NCI-H2196 (cell line): ENCODE measurements at regions not wholly inside any gene's neighbourhood (a gene's known extent, or its start where the extent isn't known, plus 50 kb on each side); places are given as distances from the start of the nearest gene placed in this dataset.

ENCODE experiments used
- DNase-seq: peaks from one replicate; lab custom pipeline; 2025; ENCODE audit not compliant: unreplicated experiment; lab: John Stamatoyannopoulos, UW

- DNase-seq = no peak
Observed at GRCh38 chr2:7983451-7983850, 698.4 kb upstream of the ID2 start.

- no peak for DNase-seq
Observed at GRCh38 chr2:7983912-7984311, 697.9 kb upstream of the ID2 start.

- DNase-seq = no peak
Observed at GRCh38 chr2:7984693-7985353, 697.0 kb upstream of the ID2 start.

GRCh38 chr2:7986431-7986830 is 695.4 kb upstream of the ID2 start:
- no peak for DNase-seq

GRCh38 chr2:7987992-7988391 is 693.9 kb upstream of the ID2 start:
- DNase-seq = no peak

GRCh38 chr2:7988440-7988839 is 693.4 kb upstream of the ID2 start:
- no peak for DNase-seq

GRCh38 chr2:7989823-7990222 is 692.0 kb upstream of the ID2 start:
- no peak for DNase-seq

GRCh38 chr2:7992612-7993602 is 688.9 kb upstream of the ID2 start:
- DNase-seq = no peak

GRCh38 chr2:7994397-7994951 is 687.4 kb upstream of the ID2 start:
- DNase-seq = no peak

- no peak for DNase-seq
Observed at GRCh38 chr2:7997279-7997678, 684.6 kb upstream of the ID2 start.

- no peak for DNase-seq
Observed at GRCh38 chr2:7999683-8000476, 682.0 kb upstream of the ID2 start.

- no peak for DNase-seq
Observed at GRCh38 chr2:8000870-8001269, 681.0 kb upstream of the ID2 start.

- no peak for DNase-seq
Observed at GRCh38 chr2:8002765-8003393, 679.0 kb upstream of the ID2 start.

- DNase-seq = no peak
Observed at GRCh38 chr2:8003462-8004075, 678.3 kb upstream of the ID2 start.

- no peak for DNase-seq
Observed at GRCh38 chr2:8004250-8004681, 677.6 kb upstream of the ID2 start.

- DNase-seq = no peak
Observed at GRCh38 chr2:8006181-8006580, 675.7 kb upstream of the ID2 start.

GRCh38 chr2:8006626-8007025 is 675.2 kb upstream of the ID2 start:
- no peak for DNase-seq

GRCh38 chr2:8009010-8009597 is 672.8 kb upstream of the ID2 start:
- no peak for DNase-seq

GRCh38 chr2:8015848-8016600 is 665.8 kb upstream of the ID2 start:
- no peak for DNase-seq
